Stimulated activated naive B cell treated with anti-CD40 and anti-IgM and Interleukin-4, amounts not matched to agents 10 μg/mL and 1 μg/mL and 100 μg/mL, for 72 hours (primary cell): ENCODE measurements at regions not wholly inside any gene's neighbourhood (a gene's known extent, or its start where the extent isn't known, plus 50 kb on each side); places are given as distances from the start of the nearest gene placed in this dataset.
"Not testable (repeated sequence)": the region's sequence is repeated elsewhere in the genome, so short reads cannot be mapped to it uniquely, and the experiment has no call there.

Experiments used
- ATAC-seq, 2 donors: fragments of 150-1000 bp; cut with Tn5 transposase; replicated peaks; 2 replicates each; pipeline ENCODE4 v1.10.0; 2021; ENCODE audit warnings: moderate library complexity in 1 of 2
- DNase-seq: peaks from one replicate; pipeline ENCODE4 v3.0.0; 2021
- H3K27ac Mint-ChIP-seq: one replicate; pipeline ENCODE4 v1.8.0; 2022; ENCODE audit warnings: mild to moderate bottlenecking, mixed read lengths
- H3K27me3 Mint-ChIP-seq, 2 donors: one replicate each; pipeline ENCODE4 v1.8.0; 2022; ENCODE audit warnings: mixed read lengths in 2 of 2
- H3K36me3 Mint-ChIP-seq, 2 donors: one replicate each; pipeline ENCODE4 v1.8.0; 2022; ENCODE audit warnings: mixed read lengths in 2 of 2, mild to moderate bottlenecking in 1 of 2
- H3K4me1 Mint-ChIP-seq, 2 donors: one replicate each; pipeline ENCODE4 v1.8.0; 2022; ENCODE audit warnings: mixed read lengths in 2 of 2, mild to moderate bottlenecking in 1 of 2
- H3K4me3 Mint-ChIP-seq, 2 donors: one replicate each; pipeline ENCODE4 v1.8.0; 2022; ENCODE audit warnings: mild to moderate bottlenecking in 2 of 2, mixed read lengths in 2 of 2, moderate library complexity in 1 of 2
- H3K9me3 Mint-ChIP-seq, 2 donors: one replicate each; pipeline ENCODE4 v1.8.0; 2022; ENCODE audit warnings: mixed read lengths in 2 of 2, mild to moderate bottlenecking in 1 of 2

DNA sequence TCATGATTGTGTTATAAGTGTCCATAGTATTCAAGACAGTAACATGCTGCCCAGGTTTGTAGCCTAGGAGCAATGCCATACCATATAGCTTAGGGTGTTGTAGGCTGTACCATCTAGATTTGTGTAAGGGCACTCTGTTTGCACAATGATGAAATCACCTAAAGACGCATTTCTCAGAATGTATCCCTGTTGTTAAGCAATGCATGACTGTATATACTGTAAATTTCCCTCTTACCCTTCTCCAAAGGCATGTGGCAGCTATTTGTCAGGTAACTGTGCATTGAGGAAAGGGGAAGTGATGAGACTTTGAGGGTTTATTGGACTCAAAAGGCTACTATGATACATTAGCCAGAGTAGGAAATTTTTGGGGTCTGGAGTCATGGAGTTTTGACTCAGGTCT lies 180.8 kb downstream of the VAPA start:
- ATAC-seq (peak in 1 of 2 donors; percentile 22), DNase-seq (no peak)
- no peaks in the 10 kb centered on the region for H3K27me3 Mint-ChIP-seq
- H3K27ac Mint-ChIP-seq, result no peak overlapping the region
- H3K4me3 Mint-ChIP-seq, result no peak overlapping the region
- peaks cover 2 to 3% of the 10 kb centered on the region in 2 donors for H3K4me1 Mint-ChIP-seq
- H3K36me3 Mint-ChIP-seq, result no peaks in the 10 kb centered on the region
- no peaks in the 10 kb centered on the region for H3K9me3 Mint-ChIP-seq

- ATAC-seq (no peak), DNase-seq (no peak)
- Mint-ChIP-seq H3K9me3 (no peaks in the 10 kb centered on the region), H3K36me3 (no peaks in the 10 kb centered on the region), H3K4me3 (no peak overlapping the region), H3K4me1 (no peaks in the 10 kb centered on the region), H3K27me3 (no peaks in the 10 kb centered on the region), H3K27ac (no peak overlapping the region)
Observed at GRCh38 chr18:10095356-10095755, 181.5 kb downstream of the VAPA start.

DNA sequence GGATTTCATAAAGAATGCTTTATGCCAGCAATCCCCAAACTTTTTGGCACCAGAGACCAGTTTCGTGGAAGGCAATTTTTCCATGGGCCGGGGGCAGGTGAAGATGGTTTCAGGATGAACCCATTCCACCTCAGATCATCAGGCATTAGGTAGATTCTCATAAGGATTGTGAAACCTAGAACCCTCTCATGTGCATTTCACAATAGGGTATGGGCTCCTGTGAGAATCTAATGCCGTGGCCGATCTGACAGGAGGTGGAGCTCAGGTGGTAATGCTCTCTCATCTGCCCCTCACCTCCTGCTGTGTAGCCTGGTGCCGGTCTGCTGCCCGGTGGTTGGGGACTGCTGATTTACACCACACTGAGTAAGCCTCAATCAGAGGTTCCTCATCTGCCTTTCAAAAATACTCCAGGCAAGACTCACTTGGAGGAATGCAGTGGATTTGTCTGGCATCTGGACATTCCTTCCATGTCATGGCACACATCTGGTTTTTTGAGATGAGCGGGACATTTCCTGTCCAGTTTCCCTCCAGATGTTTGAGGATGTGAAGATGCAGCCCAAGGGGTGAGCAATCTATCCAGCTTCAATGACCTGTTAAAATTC lies 185.8 kb downstream of the VAPA start:
- ATAC-seq (no peak), DNase-seq (no peak)
- Mint-ChIP-seq H3K4me1 (peaks cover 0 to 4% of the 10 kb centered on the region in 2 donors), H3K27ac (no peak overlapping the region), H3K27me3 (peaks cover 4 to 6% of the 10 kb centered on the region in 2 donors), H3K4me3 (no peak overlapping the region), H3K36me3 (no peaks in the 10 kb centered on the region), H3K9me3 (peaks cover under 1 to 3% of the 10 kb centered on the region in 2 donors)

DNA sequence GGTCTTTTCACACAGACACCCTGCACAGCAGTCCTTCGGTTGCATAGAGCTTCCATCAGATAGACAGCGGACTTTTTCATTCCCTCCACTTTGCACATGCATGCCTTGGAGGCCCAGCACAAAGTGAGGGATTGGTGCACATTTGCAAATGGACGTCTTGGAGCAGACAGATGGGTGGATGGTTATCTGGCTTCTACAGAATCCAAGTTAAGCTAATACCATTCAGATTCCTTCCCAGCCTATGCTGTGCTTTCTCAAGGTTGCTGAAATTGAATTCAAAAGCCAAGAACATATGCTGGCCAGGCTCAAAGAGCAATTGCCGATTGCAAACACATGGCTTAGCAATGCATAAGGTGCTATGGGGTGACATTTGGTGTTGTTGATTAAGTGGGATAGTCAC lies 186.4 kb downstream of the VAPA start:
- no peaks in the 10 kb centered on the region for H3K36me3 Mint-ChIP-seq
- H3K27ac Mint-ChIP-seq, result no peak overlapping the region
- H3K9me3 Mint-ChIP-seq, result peaks cover 5 to 6% of the 10 kb centered on the region in 2 donors

DNA sequence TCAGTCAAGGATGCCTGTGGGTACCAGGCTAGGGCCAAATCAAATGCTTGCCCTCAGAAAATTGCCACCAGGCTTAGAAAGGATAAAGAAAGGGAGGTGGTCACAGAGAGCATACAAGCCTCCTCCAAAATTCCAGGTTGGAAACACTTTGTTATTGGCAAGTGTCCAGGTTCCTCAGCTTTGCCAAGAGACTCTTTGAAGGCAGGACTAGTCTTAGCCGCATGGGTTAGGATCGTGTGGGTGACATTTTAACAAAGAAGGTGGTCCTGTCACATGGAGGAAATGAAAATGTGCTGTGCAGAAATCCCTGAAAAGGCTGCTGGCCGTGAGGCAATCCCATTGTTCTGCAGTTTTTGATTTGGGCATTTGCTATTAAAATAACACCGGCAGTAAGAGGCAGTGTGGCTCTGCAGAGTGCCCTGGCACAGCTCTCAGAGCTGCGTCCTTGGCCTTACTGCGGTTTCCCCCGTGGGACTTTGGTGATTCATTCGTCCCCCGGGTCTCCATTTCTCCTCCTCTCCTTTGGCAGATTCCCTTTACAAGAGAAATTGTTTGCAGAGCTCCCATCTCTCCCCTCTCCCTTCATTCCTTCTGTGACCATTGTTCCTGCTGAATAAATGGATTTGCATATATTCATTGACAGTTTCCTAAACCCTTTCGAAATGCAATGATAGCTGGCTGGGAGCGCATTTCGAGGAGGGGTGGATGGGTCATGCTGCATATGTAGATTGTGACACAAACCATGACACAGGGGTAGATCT lies 187.3 kb downstream of the VAPA start:
- DNase-seq (no peak), ATAC-seq (no peak)
- H3K4me1 Mint-ChIP-seq, result peaks cover 0 to 4% of the 10 kb centered on the region in 2 donors
- H3K4me3 Mint-ChIP-seq, result no peak overlapping the region
- peaks cover 0 to 4% of the 10 kb centered on the region in 2 donors for H3K36me3 Mint-ChIP-seq
- no peak overlapping the region for H3K27ac Mint-ChIP-seq
- peaks cover 11 to 13% of the 10 kb centered on the region in 2 donors for H3K9me3 Mint-ChIP-seq
- H3K27me3 Mint-ChIP-seq, result peaks cover 4 to 6% of the 10 kb centered on the region in 2 donors

More for the DNA sequence above, 186.4 kb downstream of the VAPA start:
- DNase-seq (no peak), ATAC-seq (no peak)
- peaks cover 4 to 6% of the 10 kb centered on the region in 2 donors for H3K27me3 Mint-ChIP-seq
- H3K4me3 Mint-ChIP-seq, result no peak overlapping the region
- peaks cover 0 to 4% of the 10 kb centered on the region in 2 donors for H3K4me1 Mint-ChIP-seq

DNA sequence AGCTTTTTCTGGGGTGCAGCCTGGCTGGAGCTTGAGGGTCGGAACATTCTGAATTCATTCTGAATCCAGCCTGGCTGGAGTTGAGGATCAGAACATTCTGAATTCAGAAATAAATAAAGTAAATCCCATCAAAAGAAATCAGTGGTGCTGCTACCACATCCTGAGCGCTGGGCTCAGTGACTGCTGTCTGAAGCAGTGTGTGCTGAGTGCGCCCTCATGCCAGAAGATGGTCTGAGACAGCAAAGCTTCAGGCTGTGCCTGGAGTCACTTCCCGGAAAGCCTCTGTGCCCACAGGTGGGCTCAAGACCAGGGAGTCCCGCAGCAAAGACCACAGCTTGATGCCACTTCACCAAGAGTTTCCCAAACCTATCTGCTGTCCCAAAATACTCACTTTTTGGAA lies 187.9 kb downstream of the VAPA start:
- Mint-ChIP-seq H3K9me3 (peaks cover 11 to 13% of the 10 kb centered on the region in 2 donors), H3K36me3 (peaks cover 0 to 4% of the 10 kb centered on the region in 2 donors), H3K27ac (no peak overlapping the region), H3K4me1 (peaks cover 0 to 4% of the 10 kb centered on the region in 2 donors), H3K4me3 (no peak overlapping the region), H3K27me3 (peaks cover 4 to 6% of the 10 kb centered on the region in 2 donors)
- ATAC-seq (no peak), DNase-seq (no peak)

GRCh38 chr18:10105118-10105517 lies 191.3 kb downstream of the VAPA start:
- ATAC-seq, H3K4me3 Mint-ChIP-seq, H3K27me3 Mint-ChIP-seq, H3K36me3 Mint-ChIP-seq, H3K4me1 Mint-ChIP-seq, H3K27ac Mint-ChIP-seq, DNase-seq: not testable (repeated sequence)
- peaks cover 11 to 13% of the 10 kb centered on the region in 2 donors for H3K9me3 Mint-ChIP-seq

- peaks cover 13 to 14% of the 10 kb centered on the region in 2 donors for H3K27me3 Mint-ChIP-seq
- no peak overlapping the region for H3K27ac Mint-ChIP-seq
- H3K4me1 Mint-ChIP-seq, result peaks cover 5 to 17% of the 10 kb centered on the region in 2 donors
- H3K4me3 Mint-ChIP-seq, result no peak overlapping the region
- ATAC-seq (no peak), DNase-seq (no peak)
- H3K36me3 Mint-ChIP-seq, result no peaks in the 10 kb centered on the region
- no peaks in the 10 kb centered on the region for H3K9me3 Mint-ChIP-seq
Observed at GRCh38 chr18:10111191-10111590, 197.4 kb downstream of the VAPA start.

DNA sequence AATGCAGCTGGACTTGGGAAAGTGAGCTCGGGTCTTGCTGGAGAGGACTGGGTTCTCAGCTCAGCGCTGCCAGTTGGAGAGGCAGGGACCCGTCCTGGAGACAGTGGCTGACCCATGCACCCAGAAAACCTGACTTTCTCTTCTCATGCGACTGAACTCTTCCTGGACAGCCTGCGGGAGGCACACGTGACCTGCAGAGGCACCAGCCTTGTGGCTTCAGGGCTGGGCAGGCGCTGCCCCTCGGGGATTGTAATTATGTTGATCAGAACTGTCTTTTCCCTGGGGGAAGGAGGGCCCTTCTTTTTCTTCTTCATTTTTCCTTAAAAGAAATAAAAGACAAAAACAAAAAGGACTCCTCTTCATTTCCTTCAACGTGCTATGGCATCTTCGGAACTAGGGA lies 198.1 kb downstream of the VAPA start:
- Mint-ChIP-seq H3K36me3 (no peaks in the 10 kb centered on the region), H3K27me3 (peaks cover 13 to 14% of the 10 kb centered on the region in 2 donors), H3K4me1 (peaks cover 5 to 17% of the 10 kb centered on the region in 2 donors), H3K9me3 (no peaks in the 10 kb centered on the region), H3K27ac (peak overlapping the region; percentile 16), H3K4me3 (no peak overlapping the region)
- DNase-seq (no peak), ATAC-seq (peak; percentile 38 to 49)

GRCh38 chr18:10113121-10114022 lies 199.6 kb downstream of the VAPA start:
- H3K4me1 Mint-ChIP-seq, result peaks cover 5 to 17% of the 10 kb centered on the region in 2 donors
- no peaks in the 10 kb centered on the region for H3K36me3 Mint-ChIP-seq
- no peak overlapping the region for H3K4me3 Mint-ChIP-seq
- H3K27ac Mint-ChIP-seq, result no peak overlapping the region
- peaks cover 13 to 14% of the 10 kb centered on the region in 2 donors for H3K27me3 Mint-ChIP-seq
- ATAC-seq (no peak), DNase-seq (no peak)
- H3K9me3 Mint-ChIP-seq, result peaks cover 0 to under 1% of the 10 kb centered on the region in 2 donors

DNA sequence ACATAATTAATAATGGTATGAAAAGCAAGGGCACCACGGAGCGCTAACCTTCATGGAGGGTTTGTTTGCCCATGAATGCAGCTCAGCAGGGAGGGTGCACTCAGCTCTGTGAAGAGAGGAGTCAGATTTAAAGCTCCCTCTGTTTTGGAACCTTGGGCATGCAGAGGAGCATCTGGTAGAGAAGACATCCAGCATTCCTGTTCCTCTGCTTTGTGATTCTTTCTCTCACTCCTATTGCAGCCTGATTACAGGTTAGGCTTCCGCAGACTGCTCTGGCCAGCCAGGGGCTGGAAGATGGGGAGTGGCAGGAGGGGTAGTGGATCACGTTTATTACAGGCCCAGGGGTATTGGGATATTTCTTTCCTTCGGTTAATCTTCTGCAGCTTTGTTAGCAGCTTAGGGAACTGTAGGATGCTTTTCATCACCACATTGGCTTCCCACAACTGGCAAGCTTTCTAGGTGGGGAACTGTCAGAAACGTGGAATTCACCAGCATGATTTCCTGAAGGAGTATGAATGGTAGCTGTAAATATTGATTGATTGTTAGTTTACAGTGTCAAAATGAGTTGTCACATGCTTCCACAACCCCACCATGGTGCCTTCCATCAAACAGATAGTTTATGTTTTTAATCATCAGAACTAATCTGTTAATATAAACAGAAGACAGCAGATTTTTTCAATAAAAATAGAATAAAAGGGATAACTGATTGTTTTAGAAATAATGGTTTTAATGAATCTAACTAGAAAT lies 201.1 kb downstream of the VAPA start:
- H3K4me1 Mint-ChIP-seq, result peaks cover 5 to 17% of the 10 kb centered on the region in 2 donors
- H3K9me3 Mint-ChIP-seq, result peaks cover 2 to 4% of the 10 kb centered on the region in 2 donors
- ATAC-seq, result no peak
- H3K27ac Mint-ChIP-seq, result no peak overlapping the region
- DNase-seq, result no peak
- H3K36me3 Mint-ChIP-seq, result no peaks in the 10 kb centered on the region
- H3K4me3 Mint-ChIP-seq, result no peak overlapping the region
- peaks cover 10 to 14% of the 10 kb centered on the region in 2 donors for H3K27me3 Mint-ChIP-seq

GRCh38 chr18:10116574-10116973 lies 202.8 kb downstream of the VAPA start:
- DNase-seq, result no peak
- Mint-ChIP-seq H3K27ac (no peak overlapping the region), H3K4me1 (peaks cover 4 to 10% of the 10 kb centered on the region in 2 donors), H3K27me3 (peaks cover 6 to 7% of the 10 kb centered on the region in 2 donors), H3K4me3 (no peak overlapping the region), H3K36me3 (no peaks in the 10 kb centered on the region), H3K9me3 (peaks cover 2 to 4% of the 10 kb centered on the region in 2 donors)
- ATAC-seq, result no peak

- Mint-ChIP-seq H3K9me3 (peaks cover 2 to 4% of the 10 kb centered on the region in 2 donors), H3K27ac (no peak overlapping the region)
Observed at GRCh38 chr18:10119528-10119927, 205.7 kb downstream of the VAPA start.

GRCh38 chr18:10119991-10120390 lies 206.2 kb downstream of the VAPA start:
- H3K9me3 Mint-ChIP-seq, result peaks cover 2 to 4% of the 10 kb centered on the region in 2 donors
- ATAC-seq (no peak), DNase-seq (no peak)
- no peaks in the 10 kb centered on the region for H3K36me3 Mint-ChIP-seq
- no peaks in the 10 kb centered on the region for H3K27me3 Mint-ChIP-seq
- no peak overlapping the region for H3K4me3 Mint-ChIP-seq
- no peak overlapping the region for H3K27ac Mint-ChIP-seq
- no peaks in the 10 kb centered on the region for H3K4me1 Mint-ChIP-seq

More at GRCh38 chr18:10119528-10119927, 205.7 kb downstream of the VAPA start:
- DNase-seq, result no peak
- Mint-ChIP-seq H3K36me3 (no peaks in the 10 kb centered on the region), H3K4me3 (no peak overlapping the region), H3K4me1 (no peaks in the 10 kb centered on the region), H3K27me3 (no peaks in the 10 kb centered on the region)
- no peak for ATAC-seq
